GM23338 (cell line): ENCODE measurements at regions not wholly inside any gene's neighbourhood (a gene's known extent, or its start where the extent isn't known, plus 50 kb on each side); places are given as distances from the start of the nearest gene placed in this dataset.

Source experiments
- ATAC-seq: fragments of 200-7000 bp; cut with Tn5 transposase; 3 replicates; pipeline ENCODE4 v1.9.1; 2020
- DNase-seq: peaks from one replicate; pipeline ENCODE4 v3.0.0-alpha.2; 2015; ENCODE audit warnings: low spot score
- H2AFZ ChIP-seq: fragments of 200-600 bp; sonication (generic); 2 replicates; pipeline ENCODE4 v1.8.0; 2016; ENCODE audit warnings: antibody characterized with exemption, mild to moderate bottlenecking, moderate library complexity
- H3F3A ChIP-seq: fragments of 200-600 bp; sonication (generic); replicated peaks from 2 replicates; pipeline ENCODE4 v1.8.0; 2017; ENCODE audit warnings: antibody characterized with exemption, mixed run types, low read depth
- H3K27ac ChIP-seq: fragments of 200-600 bp; sonication (generic); 2 replicates; pipeline ENCODE4 v1.6.1; 2016; ENCODE audit warnings: low read depth
- H3K27me3 ChIP-seq: fragments of 200-600 bp; sonication (generic); 2 replicates; pipeline ENCODE4 v1.8.0; 2016; ENCODE audit warnings: mild to moderate bottlenecking, mixed run types, moderate library complexity; ENCODE audit not compliant: insufficient read depth
- H3K36me3 ChIP-seq: fragments of 200-600 bp; sonication (generic); 2 replicates; pipeline ENCODE4 v1.8.0; 2016; ENCODE audit warnings: mild to moderate bottlenecking; ENCODE audit not compliant: insufficient read depth
- H3K4me1 ChIP-seq: fragments of 200-600 bp; sonication (generic); 2 replicates; pipeline ENCODE4 v1.8.0; 2016; ENCODE audit warnings: mild to moderate bottlenecking, moderate library complexity; ENCODE audit not compliant: insufficient read depth
- H3K4me2 ChIP-seq: fragments of 200-600 bp; sonication (generic); 2 replicates; pipeline ENCODE4 v1.7.1; 2017; ENCODE audit warnings: mixed run types
- H3K4me3 ChIP-seq: fragments of 200-600 bp; sonication (generic); 2 replicates; pipeline ENCODE4 v1.6.1; 2016; ENCODE audit warnings: mixed run types
- H3K79me2 ChIP-seq: fragments of 200-600 bp; sonication (generic); replicated peaks from 2 replicates; pipeline ENCODE4 v1.8.0; 2017; ENCODE audit warnings: mild to moderate bottlenecking; ENCODE audit not compliant: insufficient read depth
- H3K9me2 ChIP-seq: fragments of 200-600 bp; sonication (generic); 2 replicates; pipeline ENCODE4 v1.8.0; 2017; ENCODE audit not compliant: insufficient read depth
- H4K20me1 ChIP-seq: fragments of 200-600 bp; sonication (generic); replicated peaks from 2 replicates; pipeline ENCODE4 v1.8.0; 2017; ENCODE audit warnings: mild to moderate bottlenecking; ENCODE audit not compliant: insufficient read depth
- H3K27ac Mint-ChIP-seq: 2 replicates; pipeline ENCODE4 v1.8.0; 2020; ENCODE audit warnings: inconsistent platforms, mild to moderate bottlenecking, moderate library complexity, mixed read lengths
- H3K27me3 Mint-ChIP-seq: 3 replicates; pipeline ENCODE4 v1.8.0; 2022; ENCODE audit warnings: low read depth, mild to moderate bottlenecking, moderate library complexity, mixed read lengths, inconsistent platforms; ENCODE audit not compliant: insufficient read depth, poor library complexity
- H3K36me3 Mint-ChIP-seq: 3 replicates; pipeline ENCODE4 v1.8.0; 2021; ENCODE audit warnings: low read depth, mild to moderate bottlenecking, inconsistent platforms, moderate library complexity, mixed read lengths
- H3K4me1 Mint-ChIP-seq: 3 replicates; pipeline ENCODE4 v1.8.0; 2020; ENCODE audit warnings: mild to moderate bottlenecking, inconsistent platforms, mixed read lengths
- H3K4me3 Mint-ChIP-seq: 3 replicates; pipeline ENCODE4 v1.8.0; 2021; ENCODE audit warnings: moderate library complexity, mild to moderate bottlenecking, inconsistent platforms, mixed read lengths
- H3K9me3 Mint-ChIP-seq: 3 replicates; pipeline ENCODE4 v1.8.0; 2020; ENCODE audit warnings: moderate library complexity, mild to moderate bottlenecking, inconsistent platforms, mixed read lengths
- CREB1 ChIP-seq: fragments of 250-450 bp; sonication (Bioruptor Pico); IDR thresholded peaks from 2 replicates; pipeline ENCODE4 v1.5.0; 2020; ENCODE audit warnings: low read depth, mild to moderate bottlenecking, moderate library complexity
- EZH2 ChIP-seq: fragments of 200-600 bp; sonication (generic); IDR thresholded peaks from one replicate; pipeline ENCODE4 v1.8.0; 2017; ENCODE audit warnings: antibody characterized with exemption, mild to moderate bottlenecking, low read depth; ENCODE audit not compliant: unreplicated experiment
- EZH2phosphoT487 ChIP-seq: fragments of 200-600 bp; sonication (generic); IDR thresholded peaks from one replicate; pipeline ENCODE4 v1.8.1; 2018; ENCODE audit warnings: antibody characterized with exemption; ENCODE audit not compliant: unreplicated experiment
- JUNB ChIP-seq: IDR thresholded peaks from one replicate; pipeline ENCODE4 v1.6.1; 2016; ENCODE audit warnings: antibody characterized with exemption; ENCODE audit not compliant: unreplicated experiment
- NANOG ChIP-seq: IDR thresholded peaks from 2 replicates; pipeline ENCODE4 v1.6.1; 2016; ENCODE audit warnings: antibody characterized with exemption, borderline replicate concordance
- POLR2AphosphoS5 ChIP-seq: IDR thresholded peaks from 2 replicates; pipeline ENCODE4 v1.6.1; 2016; ENCODE audit warnings: antibody characterized with exemption, low read depth
- STAT1 ChIP-seq: IDR thresholded peaks from one replicate; pipeline ENCODE4 v1.6.1; 2016; ENCODE audit warnings: antibody characterized with exemption; ENCODE audit not compliant: unreplicated experiment
- ZNF114 ChIP-seq: fragments of 250-450 bp; sonication (Bioruptor Pico); IDR thresholded peaks from 2 replicates; pipeline ENCODE4 v1.5.0; 2020; ENCODE audit warnings: mild to moderate bottlenecking, moderate library complexity
- ZNF331 ChIP-seq: fragments of 250-450 bp; sonication (Bioruptor Pico); IDR thresholded peaks from 2 replicates; pipeline ENCODE4 v1.5.0; 2020; ENCODE audit warnings: low read depth, mild to moderate bottlenecking, moderate library complexity
- TF ChIP-seq, protein P1 (sequence below): IDR thresholded peaks from one replicate; pipeline ENCODE4 v1.6.1; 2018; ENCODE audit warnings: antibody characterized with exemption; ENCODE audit not compliant: unreplicated experiment
- TF ChIP-seq, protein P2 (sequence below): fragments of 250-450 bp; sonication (Bioruptor Pico); IDR thresholded peaks from 2 replicates; pipeline ENCODE4 v1.5.0; 2020; ENCODE audit warnings: mild to moderate bottlenecking, moderate library complexity
- TF ChIP-seq, protein P3 (sequence below): IDR thresholded peaks from 2 replicates; pipeline ENCODE4 v1.6.1; 2016; ENCODE audit warnings: antibody characterized with exemption
- TF ChIP-seq, protein P4 (sequence below), 2 experiments: fragments of 200-600 bp in 1 of 2; sonication (generic) in 1 of 2; conservative IDR thresholded peaks; 2 replicates each; pipeline versions ENCODE4 v1.5.1 to v1.6.1; 2016 to 2017; ENCODE audit warnings: antibody characterized with exemption in 2 of 2, low read depth in 2 of 2, mild to moderate bottlenecking in 2 of 2, moderate library complexity in 1 of 2

DNA sequence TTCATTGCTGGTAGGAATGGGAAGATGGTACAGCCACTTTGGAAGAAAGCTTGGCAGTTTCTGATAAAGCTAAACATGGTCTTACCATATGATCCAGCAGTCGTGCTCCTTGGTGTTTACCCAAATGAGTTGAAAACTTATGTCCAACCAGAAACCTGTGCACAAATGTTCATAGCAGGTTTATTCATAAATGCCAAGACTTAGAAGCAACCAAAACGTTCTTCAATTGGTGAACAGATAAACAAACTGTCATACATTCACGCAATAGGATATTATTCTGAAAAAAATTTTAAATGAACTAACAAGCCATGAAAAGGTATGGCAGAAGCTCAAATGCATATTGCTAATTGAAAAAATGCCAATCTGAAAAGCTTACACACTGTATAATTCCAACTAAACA is 117.1 kb downstream of the LINC00237 start:
- peaks cover 2% of the 10 kb centered on the region for H3K27me3 Mint-ChIP-seq
- TF ChIP-seq JUNB (no peak), ZNF331 (CRISPR knock-in tag) (no peak), EZH2phosphoT487 (no peak), CREB1 (no peak), NANOG (no peak), POLR2AphosphoS5 (no peak), STAT1 (no peak), EZH2 (no peak), ZNF114 (CRISPR knock-in tag) (no peak)
- TF ChIP-seq, protein P1, sequence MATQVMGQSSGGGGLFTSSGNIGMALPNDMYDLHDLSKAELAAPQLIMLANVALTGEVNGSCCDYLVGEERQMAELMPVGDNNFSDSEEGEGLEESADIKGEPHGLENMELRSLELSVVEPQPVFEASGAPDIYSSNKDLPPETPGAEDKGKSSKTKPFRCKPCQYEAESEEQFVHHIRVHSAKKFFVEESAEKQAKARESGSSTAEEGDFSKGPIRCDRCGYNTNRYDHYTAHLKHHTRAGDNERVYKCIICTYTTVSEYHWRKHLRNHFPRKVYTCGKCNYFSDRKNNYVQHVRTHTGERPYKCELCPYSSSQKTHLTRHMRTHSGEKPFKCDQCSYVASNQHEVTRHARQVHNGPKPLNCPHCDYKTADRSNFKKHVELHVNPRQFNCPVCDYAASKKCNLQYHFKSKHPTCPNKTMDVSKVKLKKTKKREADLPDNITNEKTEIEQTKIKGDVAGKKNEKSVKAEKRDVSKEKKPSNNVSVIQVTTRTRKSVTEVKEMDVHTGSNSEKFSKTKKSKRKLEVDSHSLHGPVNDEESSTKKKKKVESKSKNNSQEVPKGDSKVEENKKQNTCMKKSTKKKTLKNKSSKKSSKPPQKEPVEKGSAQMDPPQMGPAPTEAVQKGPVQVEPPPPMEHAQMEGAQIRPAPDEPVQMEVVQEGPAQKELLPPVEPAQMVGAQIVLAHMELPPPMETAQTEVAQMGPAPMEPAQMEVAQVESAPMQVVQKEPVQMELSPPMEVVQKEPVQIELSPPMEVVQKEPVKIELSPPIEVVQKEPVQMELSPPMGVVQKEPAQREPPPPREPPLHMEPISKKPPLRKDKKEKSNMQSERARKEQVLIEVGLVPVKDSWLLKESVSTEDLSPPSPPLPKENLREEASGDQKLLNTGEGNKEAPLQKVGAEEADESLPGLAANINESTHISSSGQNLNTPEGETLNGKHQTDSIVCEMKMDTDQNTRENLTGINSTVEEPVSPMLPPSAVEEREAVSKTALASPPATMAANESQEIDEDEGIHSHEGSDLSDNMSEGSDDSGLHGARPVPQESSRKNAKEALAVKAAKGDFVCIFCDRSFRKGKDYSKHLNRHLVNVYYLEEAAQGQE: no peak
- TF ChIP-seq, protein P2, sequence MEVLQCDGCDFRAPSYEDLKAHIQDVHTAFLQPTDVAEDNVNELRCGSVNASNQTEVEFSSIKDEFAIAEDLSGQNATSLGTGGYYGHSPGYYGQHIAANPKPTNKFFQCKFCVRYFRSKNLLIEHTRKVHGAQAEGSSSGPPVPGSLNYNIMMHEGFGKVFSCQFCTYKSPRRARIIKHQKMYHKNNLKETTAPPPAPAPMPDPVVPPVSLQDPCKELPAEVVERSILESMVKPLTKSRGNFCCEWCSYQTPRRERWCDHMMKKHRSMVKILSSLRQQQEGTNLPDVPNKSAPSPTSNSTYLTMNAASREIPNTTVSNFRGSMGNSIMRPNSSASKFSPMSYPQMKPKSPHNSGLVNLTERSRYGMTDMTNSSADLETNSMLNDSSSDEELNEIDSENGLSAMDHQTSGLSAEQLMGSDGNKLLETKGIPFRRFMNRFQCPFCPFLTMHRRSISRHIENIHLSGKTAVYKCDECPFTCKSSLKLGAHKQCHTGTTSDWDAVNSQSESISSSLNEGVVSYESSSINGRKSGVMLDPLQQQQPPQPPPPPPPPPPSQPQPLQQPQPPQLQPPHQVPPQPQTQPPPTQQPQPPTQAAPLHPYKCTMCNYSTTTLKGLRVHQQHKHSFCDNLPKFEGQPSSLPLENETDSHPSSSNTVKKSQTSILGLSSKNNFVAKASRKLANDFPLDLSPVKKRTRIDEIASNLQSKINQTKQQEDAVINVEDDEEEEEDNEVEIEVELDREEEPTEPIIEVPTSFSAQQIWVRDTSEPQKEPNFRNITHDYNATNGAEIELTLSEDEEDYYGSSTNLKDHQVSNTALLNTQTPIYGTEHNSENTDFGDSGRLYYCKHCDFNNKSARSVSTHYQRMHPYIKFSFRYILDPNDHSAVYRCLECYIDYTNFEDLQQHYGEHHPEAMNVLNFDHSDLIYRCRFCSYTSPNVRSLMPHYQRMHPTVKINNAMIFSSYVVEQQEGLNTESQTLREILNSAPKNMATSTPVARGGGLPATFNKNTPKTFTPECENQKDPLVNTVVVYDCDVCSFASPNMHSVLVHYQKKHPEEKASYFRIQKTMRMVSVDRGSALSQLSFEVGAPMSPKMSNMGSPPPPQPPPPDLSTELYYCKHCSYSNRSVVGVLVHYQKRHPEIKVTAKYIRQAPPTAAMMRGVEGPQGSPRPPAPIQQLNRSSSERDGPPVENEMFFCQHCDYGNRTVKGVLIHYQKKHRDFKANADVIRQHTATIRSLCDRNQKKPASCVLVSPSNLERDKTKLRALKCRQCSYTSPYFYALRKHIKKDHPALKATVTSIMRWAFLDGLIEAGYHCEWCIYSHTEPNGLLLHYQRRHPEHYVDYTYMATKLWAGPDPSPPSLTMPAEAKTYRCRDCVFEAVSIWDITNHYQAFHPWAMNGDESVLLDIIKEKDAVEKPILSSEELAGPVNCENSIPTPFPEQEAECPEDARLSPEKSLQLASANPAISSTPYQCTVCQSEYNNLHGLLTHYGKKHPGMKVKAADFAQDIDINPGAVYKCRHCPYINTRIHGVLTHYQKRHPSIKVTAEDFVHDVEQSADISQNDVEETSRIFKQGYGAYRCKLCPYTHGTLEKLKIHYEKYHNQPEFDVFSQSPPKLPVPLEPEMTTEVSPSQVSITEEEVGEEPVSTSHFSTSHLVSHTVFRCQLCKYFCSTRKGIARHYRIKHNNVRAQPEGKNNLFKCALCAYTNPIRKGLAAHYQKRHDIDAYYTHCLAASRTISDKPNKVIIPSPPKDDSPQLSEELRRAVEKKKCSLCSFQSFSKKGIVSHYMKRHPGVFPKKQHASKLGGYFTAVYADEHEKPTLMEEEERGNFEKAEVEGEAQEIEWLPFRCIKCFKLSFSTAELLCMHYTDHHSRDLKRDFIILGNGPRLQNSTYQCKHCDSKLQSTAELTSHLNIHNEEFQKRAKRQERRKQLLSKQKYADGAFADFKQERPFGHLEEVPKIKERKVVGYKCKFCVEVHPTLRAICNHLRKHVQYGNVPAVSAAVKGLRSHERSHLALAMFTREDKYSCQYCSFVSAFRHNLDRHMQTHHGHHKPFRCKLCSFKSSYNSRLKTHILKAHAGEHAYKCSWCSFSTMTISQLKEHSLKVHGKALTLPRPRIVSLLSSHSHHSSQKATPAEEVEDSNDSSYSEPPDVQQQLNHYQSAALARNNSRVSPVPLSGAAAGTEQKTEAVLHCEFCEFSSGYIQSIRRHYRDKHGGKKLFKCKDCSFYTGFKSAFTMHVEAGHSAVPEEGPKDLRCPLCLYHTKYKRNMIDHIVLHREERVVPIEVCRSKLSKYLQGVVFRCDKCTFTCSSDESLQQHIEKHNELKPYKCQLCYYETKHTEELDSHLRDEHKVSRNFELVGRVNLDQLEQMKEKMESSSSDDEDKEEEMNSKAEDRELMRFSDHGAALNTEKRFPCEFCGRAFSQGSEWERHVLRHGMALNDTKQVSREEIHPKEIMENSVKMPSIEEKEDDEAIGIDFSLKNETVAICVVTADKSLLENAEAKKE (CRISPR knock-in tag): no peak
- TF ChIP-seq, protein P3, sequence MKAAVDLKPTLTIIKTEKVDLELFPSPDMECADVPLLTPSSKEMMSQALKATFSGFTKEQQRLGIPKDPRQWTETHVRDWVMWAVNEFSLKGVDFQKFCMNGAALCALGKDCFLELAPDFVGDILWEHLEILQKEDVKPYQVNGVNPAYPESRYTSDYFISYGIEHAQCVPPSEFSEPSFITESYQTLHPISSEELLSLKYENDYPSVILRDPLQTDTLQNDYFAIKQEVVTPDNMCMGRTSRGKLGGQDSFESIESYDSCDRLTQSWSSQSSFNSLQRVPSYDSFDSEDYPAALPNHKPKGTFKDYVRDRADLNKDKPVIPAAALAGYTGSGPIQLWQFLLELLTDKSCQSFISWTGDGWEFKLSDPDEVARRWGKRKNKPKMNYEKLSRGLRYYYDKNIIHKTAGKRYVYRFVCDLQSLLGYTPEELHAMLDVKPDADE: no peak
- TF ChIP-seq, protein P4, sequence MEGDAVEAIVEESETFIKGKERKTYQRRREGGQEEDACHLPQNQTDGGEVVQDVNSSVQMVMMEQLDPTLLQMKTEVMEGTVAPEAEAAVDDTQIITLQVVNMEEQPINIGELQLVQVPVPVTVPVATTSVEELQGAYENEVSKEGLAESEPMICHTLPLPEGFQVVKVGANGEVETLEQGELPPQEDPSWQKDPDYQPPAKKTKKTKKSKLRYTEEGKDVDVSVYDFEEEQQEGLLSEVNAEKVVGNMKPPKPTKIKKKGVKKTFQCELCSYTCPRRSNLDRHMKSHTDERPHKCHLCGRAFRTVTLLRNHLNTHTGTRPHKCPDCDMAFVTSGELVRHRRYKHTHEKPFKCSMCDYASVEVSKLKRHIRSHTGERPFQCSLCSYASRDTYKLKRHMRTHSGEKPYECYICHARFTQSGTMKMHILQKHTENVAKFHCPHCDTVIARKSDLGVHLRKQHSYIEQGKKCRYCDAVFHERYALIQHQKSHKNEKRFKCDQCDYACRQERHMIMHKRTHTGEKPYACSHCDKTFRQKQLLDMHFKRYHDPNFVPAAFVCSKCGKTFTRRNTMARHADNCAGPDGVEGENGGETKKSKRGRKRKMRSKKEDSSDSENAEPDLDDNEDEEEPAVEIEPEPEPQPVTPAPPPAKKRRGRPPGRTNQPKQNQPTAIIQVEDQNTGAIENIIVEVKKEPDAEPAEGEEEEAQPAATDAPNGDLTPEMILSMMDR (conservative IDR thresholded peaks at IDR 0.05; ENCODE audit: low read depth in 2 of 2): no peak
- no peaks in the 10 kb centered on the region for H3K27me3 ChIP-seq
- H3K27ac ChIP-seq: no peak overlapping the region
- no peaks in the 10 kb centered on the region for H3K4me1 ChIP-seq
- H3K4me1 Mint-ChIP-seq: peaks cover 2% of the 10 kb centered on the region; the same call in 1 of the 3 replicates
- H3K79me2 ChIP-seq: no peaks in the 10 kb centered on the region
- ATAC-seq (no peak), DNase-seq (no peak)
- H3K4me3 ChIP-seq: no peak overlapping the region
- peaks cover 2% of the 10 kb centered on the region; the same call in 1 of the 2 replicates for H3K9me2 ChIP-seq
- no peaks in the 10 kb centered on the region for H3K36me3 Mint-ChIP-seq
- H3K4me2 ChIP-seq: no peak overlapping the region
- no peak overlapping the region for H3K4me3 Mint-ChIP-seq
- H2AFZ ChIP-seq: no peak overlapping the region
- H3K9me3 Mint-ChIP-seq: no peaks in the 10 kb centered on the region
- H4K20me1 ChIP-seq: no peaks in the 10 kb centered on the region
- no peaks in the 10 kb centered on the region for H3F3A ChIP-seq
- H3K36me3 ChIP-seq: no peaks in the 10 kb centered on the region
- H3K27ac Mint-ChIP-seq: no peak overlapping the region
